A172 (cell line): ENCODE measurements at regions not wholly inside any gene's neighbourhood (a gene's known extent, or its start where the extent isn't known, plus 50 kb on each side); places are given as distances from the start of the nearest gene placed in this dataset.
"Not testable (repeated sequence)": the region's sequence is repeated elsewhere in the genome, so short reads cannot be mapped to it uniquely, and the experiment has no call there.

Experiments
- DNase-seq: peaks from one replicate; pipeline ENCODE4 v3.0.0-alpha.2; 2015; ENCODE audit warnings: low spot score

DNA sequence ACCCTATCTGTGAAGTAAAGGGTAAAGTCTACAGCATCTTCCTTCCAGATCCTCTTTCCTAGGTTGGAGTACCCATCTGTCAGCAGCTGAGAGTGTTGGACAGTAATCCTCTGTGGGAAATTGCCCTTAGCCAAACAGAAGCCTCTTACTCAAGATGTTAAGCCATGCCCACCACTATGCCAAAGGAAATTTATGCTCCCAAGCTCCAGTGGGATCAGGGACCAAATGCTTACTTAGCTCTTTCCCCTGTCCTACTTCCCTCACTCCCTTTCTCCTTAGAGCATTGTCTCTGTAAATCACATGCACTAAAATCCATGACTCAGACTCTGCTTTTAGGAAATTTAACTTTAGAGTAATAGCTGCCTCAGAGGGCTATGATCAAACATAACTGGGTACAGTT is 254.0 kb downstream of the BRINP2 start:
- DNase-seq, result no peak

DNA sequence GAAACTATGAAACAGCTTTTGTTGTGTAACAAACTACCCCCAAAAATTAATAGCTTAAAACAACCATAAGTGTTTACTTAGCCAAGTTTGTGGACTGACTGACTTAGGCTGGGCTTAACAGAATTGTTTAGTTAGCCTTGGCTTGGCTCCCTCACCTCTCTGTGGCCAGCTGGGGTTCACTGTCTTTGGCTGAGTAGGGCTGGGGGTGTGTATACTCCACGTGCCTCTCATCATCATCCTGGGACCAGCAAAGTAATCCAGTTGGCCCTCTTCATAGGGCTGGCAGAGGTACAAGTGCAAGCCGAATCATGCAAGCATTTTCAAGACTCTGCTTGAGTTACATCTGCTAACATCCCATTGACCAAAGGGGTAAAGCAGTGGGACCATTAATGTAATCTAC is 252.3 kb downstream of the BRINP2 start:
- no peak for DNase-seq

DNA sequence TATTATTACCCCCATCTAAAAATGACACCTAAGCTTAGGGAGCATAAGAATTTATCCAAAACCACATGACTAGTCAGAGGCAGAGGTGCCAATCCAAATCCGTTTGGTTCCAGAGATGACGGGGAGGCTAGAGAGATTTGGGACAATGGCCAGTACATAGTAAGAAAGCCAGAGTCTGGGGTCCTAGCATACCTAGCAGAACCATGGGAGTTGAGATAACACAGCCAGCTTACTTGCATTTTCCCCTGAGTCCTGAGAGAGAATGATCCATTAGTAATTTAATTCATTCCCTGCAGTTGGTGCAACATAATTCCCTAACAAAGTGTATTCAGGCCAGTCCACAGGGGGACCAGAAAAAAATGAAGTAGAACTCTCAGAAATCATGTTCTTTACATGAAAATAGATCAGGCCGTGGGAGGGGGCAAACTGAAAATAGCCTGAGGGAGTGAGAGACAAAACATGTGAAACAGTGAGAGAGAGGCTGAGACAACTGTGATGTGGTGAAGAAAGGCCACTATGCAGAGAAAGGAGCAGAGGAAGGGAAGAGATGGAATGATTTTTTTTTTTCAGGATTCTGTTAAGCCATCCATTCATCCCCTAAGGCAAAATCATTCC is 243.3 kb downstream of the BRINP2 start:
- DNase-seq, result no peak

DNA sequence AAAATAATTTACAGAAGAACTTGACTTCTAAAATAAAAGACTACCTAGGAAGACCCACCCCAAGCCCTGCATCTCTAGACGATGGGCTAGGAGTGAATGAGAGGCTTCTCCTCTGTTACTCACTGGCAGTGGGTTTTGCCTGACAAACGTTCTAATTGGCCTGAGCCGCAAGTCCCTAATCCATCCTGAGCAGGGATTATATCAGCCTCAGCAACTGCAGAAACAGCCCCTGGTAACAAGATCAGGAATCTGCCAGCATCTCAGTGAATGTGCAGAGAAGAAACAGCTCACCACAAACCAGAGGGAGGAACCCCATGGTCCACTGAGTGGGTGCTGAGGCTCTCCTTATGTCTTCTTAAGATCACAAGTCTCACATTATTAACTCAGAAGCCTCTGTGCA is 240.6 kb downstream of the BRINP2 start:
- no peak for DNase-seq

DNA sequence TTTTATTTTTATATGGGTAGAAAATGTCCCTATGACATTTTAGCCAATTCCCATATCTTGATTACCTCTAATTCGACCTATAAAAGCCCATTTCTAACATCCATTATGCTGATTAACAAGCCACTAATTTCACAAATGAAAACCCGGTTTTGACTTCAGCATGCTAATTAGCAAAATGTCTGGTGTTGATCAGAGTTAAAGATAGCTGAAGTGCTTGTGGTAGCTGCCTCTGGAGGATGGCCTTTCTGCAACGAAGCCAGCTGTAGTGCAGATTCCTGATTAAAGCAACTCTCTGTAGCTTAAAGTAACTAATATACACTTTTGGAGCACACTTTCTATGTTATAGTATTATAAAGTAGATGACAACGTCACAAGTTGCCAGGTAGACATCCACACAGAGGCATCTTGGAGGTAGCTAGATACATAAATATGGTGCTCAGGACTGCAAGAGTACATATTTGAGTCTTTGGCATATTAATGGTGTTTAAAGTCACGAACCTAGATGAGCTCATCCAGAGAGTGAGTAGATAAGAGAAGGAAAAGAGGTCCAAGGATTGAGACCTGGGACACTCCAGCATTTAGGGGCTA is 239.5 kb downstream of the BRINP2 start:
- no peak for DNase-seq

DNA sequence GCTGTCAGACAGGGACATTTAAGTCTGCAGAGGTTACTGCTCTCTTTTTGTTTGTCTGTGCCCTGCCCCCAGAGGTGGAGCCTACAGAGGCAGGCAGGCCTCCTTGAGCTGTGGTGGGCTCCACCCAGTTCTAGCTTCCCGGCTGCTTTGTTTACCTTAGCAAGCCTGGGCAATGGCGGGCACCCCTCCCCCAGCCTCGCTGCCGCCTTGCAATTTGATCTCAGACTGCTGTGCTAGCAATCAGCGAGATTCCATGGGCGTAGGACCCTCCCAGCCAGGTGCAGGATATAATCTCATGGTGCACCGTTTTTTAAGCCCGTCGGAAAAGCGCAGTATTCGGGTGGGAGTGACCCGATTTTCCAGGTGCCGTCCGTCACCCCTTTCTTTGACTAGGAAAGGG is 235.6 kb downstream of the BRINP2 start:
- DNase-seq, result not testable (repeated sequence)

DNA sequence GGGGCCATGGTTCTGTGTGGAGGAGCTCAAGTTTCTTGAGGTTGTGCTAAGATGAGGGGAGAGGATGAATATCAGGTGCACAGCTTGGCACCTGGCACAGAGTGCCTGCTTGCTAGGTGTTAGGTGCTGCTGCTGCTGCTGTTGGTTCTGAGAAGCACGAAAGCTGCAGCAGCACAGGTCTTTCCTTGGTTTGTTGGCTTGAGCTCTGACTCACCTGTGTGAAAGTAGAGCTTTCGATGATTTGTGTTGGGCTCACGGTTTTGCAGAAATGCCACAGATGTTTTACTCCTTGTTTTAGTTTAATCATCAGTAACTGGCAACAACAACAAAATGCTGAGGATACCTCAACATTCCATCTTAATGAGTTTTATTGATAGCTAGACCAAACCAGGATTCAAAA is 221.6 kb downstream of the BRINP2 start:
- DNase-seq, result no peak

DNA sequence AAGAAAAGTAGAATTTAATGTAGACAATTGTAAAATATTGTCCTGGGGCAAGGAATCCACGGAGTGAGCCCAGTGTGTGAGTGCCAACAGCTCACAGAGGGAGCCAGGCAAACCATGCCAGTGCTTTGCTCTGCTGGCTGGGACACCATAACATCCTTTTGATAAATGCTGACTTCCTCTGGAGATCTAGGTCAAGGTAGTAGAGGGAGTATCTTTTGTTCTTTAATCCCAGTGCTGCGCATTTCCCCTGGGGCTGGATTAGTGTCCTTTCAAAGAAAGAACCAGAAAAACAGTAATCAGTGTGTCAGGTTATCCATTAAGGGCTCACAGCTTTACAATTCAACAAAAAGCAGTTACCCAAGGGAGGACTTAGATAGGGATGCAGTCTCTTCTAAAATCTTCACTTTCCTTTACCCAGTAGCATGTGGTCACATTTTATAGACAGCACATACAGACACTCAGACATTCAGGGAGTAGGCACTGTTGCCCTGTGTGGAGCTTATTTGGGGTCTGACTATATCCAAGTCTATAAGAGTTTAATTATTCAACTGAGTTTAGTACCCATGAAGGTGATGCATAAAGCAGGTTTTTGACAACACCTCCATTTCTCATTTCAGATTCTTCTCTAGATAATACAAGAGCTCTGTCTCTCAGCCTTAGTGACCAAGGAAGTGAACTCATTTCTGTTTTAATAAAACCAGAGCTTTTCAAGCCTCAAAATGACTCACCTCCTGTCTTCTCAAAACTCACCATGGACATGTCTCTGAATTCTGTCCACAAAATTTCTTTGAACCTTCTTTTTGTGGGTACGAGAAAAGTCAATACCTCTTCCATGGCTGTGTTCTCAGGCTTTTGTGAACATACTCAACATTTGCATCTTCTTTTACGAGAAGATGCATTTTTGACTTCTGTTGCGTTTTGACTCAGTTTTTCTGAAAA is 215.3 kb downstream of the BRINP2 start:
- DNase-seq, result no peak

DNA sequence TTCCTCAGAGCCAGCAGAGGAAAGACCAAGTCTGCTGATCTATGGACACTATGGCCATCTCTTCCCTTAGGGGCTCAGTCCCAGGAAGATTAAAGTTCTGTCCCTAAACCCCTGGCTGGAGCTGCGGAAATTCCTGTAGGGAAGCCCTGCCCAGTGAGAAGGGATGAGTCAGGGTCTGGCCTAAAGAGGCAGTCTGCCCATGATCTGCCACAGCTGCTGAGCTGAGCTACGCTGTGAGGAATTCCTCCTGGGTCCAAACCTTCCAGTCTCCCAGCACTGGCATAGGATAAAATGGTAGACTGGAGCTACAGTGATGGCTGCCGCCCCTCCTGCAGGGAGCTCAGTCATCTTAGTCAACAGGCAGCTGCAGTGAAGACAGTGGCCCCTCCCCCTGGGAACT is 213.7 kb downstream of the BRINP2 start:
- DNase-seq, result no peak

DNA sequence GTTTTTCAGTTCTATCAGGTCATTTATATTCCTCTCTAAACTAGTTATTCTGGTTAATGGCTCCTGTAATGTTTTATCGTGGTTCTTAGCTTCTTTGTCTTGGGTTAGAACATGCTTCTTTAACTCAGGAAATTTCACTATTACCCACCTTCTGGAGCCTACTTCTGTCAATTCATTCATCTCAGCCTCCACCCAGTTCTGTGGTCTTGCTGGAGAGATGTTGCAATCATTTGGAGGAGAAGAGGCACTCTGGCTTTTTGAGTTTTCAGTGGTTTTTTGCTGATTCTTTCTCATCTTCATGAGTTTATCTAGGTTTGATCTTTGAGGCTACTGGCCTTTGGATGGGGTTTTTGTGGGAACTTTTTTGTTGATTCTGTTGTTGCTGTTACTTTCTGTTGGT is 213.0 kb downstream of the BRINP2 start:
- no peak for DNase-seq

DNA sequence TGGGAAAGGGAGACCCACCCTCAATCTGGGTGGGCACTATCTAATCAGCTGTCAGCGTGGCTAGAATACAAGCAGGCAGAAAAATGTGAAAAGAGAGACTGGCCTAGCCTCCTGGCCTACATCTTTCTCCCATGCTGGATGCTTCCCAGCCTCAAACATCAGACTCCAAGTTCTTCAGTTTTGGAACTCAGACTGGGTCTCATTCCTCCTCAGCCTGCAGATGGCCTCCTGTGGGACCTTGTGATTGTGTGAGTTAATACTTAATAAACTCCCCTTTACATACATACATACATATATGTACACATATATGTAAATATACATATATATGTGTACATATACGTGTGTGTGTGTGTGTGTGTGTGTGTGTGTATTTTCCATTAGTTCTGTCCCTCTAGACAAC is 207.1 kb downstream of the BRINP2 start:
- no peak for DNase-seq

DNA sequence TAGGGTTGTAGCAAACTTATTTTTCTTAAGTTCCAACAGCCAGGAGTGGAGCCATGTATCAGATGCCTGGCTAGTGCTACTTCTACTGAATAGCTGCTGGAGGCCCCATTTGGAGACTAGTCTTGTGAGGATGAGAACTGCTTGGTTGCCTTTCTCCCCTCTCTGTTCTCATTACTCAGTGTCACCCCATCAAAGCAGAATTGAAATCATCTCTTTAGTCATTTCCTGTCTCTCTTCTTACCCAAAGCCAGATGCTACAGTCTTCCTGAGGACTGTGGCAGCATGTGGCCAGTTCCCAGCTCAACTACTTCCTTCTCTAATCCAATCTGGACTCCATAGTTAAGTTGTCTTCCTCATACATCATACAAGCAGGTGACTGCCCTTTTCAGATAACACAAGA is 197.5 kb downstream of the BRINP2 start:
- no peak for DNase-seq

DNA sequence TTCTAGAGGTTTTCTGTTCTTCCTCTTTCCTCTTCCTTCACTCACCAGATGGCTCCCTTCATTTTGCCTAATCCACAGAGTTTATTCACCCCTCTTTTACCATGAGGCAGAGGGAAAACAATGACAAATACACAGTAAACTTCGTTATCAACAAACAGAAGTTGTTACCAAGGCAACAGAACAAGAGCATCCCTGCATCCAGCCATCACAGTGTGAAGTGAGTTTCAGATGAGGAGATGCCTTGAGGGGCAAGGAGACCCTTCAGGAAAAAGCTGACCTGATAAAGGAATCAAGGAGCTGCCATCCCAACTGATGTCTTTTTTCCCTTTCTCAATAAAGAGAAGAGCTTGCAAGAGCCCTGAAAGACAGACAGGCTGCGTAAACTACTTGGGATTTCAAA is 195.3 kb downstream of the BRINP2 start:
- DNase-seq, result no peak

DNA sequence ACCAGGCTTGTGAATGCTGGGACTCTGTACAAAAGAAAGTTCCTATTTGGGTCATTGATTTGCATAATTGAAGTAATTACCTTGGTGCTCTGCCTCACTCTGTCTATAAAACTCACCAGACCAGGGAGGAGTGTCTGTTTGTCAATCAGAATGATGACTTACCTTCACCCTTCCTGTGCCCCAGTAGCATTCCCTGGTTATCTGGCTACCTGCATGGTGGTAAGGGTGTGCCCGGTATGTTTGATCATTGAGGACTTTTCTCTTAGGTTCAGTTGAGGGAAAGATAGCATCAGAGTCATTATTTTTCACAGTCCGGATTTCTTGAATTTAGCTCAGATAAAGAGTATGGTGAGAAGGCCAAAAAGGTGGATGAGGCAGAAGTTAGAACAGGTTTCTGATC is 190.0 kb downstream of the BRINP2 start:
- DNase-seq, result no peak

DNA sequence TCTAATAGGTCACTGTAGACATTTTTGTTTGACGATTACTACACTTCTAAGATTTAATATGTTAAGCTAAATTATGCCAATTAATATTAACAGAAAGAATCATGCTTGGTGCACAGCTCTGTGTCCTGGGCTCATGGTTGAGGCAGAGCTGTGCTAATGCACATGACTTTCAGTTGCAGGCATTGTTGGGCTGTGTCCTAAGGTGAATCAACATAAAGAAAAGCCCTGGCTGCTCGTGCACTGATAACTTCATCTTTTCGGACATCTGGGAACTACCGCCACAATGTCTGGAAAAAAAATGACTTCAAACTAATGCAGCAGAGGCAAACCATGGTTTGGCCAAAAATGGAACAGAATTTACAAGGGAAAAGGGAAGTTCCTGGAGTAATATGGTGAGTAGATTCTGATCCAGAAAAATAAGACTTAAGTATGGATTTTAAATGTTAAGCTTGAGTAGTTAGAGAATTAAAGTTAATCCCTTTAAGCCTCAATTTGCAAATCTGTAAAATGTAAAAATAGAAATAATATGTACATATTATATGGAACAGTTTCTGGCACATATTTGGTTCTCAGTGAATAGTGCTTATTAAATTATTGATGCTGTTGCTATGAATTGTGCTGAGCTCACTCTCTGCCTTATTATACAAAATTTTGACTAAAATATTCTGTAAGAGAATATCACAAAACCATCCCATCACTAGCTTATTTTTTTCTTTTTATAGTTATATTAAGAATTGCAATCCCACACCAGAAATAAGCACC is 186.1 kb downstream of the BRINP2 start:
- no peak for DNase-seq

DNA sequence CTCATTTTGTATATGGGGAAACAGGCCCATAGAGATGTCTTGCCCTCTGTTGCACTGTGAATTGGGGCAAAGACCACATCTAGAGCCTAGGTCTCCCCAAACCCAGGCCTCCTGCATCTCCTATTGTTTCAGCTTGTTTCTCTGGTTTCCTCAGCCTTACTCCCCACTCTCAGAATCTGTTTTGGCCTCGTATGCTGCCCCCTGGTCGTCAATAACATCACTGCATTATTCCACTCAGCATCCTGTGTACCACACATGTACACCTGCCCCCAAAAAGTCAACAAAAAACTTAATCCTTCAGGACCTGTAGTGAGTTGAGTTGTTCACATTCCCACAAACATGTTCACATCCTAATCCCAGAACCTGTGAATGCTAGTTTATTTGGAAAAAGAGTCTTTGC is 184.8 kb downstream of the BRINP2 start:
- DNase-seq, result no peak

DNA sequence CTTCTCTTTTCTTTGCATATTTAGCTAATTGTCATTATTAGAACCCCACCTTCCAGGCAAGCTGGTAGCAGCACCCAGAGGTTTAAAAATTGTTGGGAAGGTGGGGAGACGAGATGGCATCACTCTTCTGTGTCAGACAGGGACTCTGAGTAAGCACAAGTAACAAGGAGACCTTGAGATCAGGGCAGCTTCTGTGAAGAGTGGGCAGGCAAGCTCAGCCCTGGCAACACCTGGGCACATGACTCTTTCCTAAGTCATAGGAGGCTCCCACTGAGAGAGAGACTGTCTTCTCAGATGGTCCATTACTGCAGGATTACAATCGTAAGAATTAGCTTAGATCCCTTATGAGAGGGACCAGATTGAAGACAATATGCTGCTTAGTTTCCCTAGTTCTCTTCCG is 183.5 kb downstream of the BRINP2 start:
- no peak for DNase-seq

DNA sequence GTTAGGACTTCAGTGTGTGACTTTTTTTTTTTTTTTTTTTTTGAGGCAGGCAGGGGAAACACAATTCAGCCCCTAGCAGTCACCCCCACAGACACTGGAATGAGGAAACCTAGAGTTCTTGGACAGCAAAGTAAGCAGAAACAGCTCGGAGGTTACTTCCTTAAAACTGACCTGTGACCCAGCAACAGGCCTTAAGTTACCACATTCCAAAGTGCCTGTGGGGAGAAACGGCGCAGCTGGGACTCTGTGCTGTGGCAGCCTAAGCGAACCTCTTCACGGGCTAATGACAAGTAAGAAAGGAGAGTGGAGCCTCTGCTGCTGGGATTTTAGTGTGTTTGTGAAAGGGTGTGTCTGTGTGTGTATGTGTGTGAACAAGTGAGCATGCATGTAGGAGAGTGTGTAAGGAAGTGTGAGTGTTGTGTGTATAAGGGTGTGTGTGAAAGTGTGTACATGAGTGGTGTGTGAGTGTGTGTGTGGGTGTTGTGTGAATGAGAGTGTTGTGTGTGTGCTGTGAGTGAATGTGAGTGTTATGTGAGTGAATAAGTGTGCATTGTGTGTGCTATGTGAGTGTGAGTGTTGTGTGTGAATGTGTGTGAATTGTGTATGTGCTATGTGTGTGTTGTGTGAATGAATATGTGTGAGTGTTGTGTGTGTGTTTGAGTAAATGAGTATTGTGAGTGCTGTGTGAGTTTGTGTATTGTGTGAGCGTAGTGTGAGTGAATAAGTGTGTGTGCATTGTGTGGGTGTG is 180.8 kb downstream of the BRINP2 start:
- no peak for DNase-seq

DNA sequence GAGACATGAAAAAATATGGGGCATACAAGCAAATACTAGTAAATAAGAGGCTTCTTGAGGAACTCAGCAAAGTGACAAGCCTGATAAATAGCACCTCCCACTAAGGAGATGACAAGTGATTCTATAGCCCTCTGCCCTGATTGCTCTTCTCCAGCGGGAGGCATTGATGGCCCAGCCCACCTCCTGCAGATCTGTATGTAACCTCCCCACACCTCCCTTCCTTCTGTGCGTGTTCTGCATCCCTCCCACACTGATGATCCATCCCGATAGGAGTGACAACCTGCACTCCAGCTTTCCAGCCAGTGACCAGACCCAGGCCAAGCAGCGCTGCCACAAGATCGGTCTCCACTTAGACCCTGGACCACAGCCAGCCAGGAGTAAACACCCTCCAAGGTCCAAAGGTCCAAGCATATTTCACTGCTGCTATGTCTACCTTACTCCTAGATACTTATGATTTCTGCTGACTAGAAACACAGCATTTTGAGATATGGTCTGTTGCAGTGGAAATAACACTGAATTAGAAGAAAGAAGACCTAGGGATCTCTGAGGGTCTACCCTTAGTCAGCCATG is 176.1 kb downstream of the BRINP2 start:
- DNase-seq, result no peak

DNA sequence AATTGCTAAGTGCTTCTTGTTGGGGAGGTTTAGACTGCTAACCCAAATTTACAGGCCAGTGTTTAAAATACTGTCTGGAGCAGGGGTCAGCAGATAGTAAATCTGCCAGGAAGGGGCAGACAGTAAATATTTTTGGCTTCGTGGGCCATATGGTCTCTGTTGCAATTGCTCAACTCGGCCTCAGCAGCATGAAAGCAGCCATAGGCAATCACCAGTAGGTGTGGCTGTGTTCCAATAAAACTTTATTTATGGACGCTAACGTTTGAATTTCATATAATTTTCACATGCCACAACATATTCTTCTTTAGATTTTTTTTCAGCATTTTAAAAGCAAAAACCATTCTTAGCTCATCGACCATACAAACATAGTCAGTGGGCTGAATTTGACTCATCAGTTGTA is 172.7 kb downstream of the BRINP2 start:
- no peak for DNase-seq

DNA sequence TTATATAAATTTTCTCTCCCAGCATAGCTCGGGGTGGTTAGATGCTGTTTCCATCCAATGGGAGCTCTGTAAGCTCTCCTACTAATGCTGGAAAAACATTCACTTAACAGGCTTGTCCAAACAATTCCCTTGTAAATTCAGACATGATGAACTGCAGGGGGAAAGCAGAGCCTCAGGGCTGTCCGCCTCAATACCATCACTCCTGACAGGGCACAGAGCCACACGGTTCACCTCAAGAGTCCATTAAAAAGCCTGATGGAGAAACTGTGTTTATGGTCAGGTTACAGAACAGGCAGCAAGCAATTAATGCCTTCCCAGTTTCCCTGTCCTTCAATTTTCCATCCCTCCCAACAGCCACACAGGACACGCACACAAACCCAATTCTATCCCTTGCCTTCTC is 171.0 kb downstream of the BRINP2 start:
- no peak for DNase-seq
